Natural killer cell (primary cell): ENCODE measurements at regions not wholly inside any gene's neighbourhood (a gene's known extent, or its start where the extent isn't known, plus 50 kb on each side); places are given as distances from the start of the nearest gene placed in this dataset.

ENCODE experiments used
- ATAC-seq, 3 donors: fragments of 150-1000 bp in 2 of 3; fragments of 200-7000 bp in 1 of 3; cut with Tn5 transposase; 1 replicate in 1 of 3; 2 replicates in 2 of 3; pipeline ENCODE4 v1.10.0; 2021; ENCODE audit warnings: mild to moderate bottlenecking in 2 of 3, moderate library complexity in 2 of 3
- DNase-seq, 2 donors: peaks; one replicate each; pipeline versions ENCODE4 v3.0.0 to v3.0.0-alpha.2; 2013 to 2021; ENCODE audit warnings: mixed read lengths in 1 of 2
- H3K27ac ChIP-seq: one replicate; pipeline ENCODE4 v1.5.1; 2013; ENCODE audit warnings: mild to moderate bottlenecking, low read length
- H3K27me3 ChIP-seq: one replicate; pipeline ENCODE4 v1.6.1; 2013; ENCODE audit warnings: low read length; ENCODE audit not compliant: control insufficient read depth, insufficient read depth
- H3K36me3 ChIP-seq: one replicate; pipeline ENCODE4 v1.6.1; 2013; ENCODE audit warnings: low read length; ENCODE audit not compliant: control insufficient read depth, insufficient read depth
- H3K4me1 ChIP-seq: one replicate; pipeline ENCODE4 v1.6.1; 2013; ENCODE audit warnings: low read length; ENCODE audit not compliant: control insufficient read depth, insufficient read depth
- H3K4me3 ChIP-seq: one replicate; pipeline ENCODE4 v1.5.1; 2013; ENCODE audit warnings: low read length
- H3K9me3 ChIP-seq: one replicate; pipeline ENCODE4 v1.6.1; 2013; ENCODE audit warnings: low read length; ENCODE audit not compliant: control insufficient read depth, insufficient read depth
- H3K27ac Mint-ChIP-seq, 2 donors: one replicate each; pipeline ENCODE4 v1.8.0; 2022; ENCODE audit warnings: mild to moderate bottlenecking in 2 of 2, mixed read lengths in 2 of 2, moderate library complexity in 1 of 2
- H3K27me3 Mint-ChIP-seq, 2 donors: one replicate each; pipeline ENCODE4 v1.8.0; 2022; ENCODE audit warnings: low read depth in 2 of 2, mixed read lengths in 2 of 2
- H3K36me3 Mint-ChIP-seq: one replicate; pipeline ENCODE4 v1.8.0; 2022; ENCODE audit warnings: mixed read lengths
- H3K4me1 Mint-ChIP-seq, 2 donors: one replicate each; pipeline ENCODE4 v1.8.0; 2022; ENCODE audit warnings: mixed read lengths in 2 of 2
- H3K4me3 Mint-ChIP-seq: one replicate; pipeline ENCODE4 v1.8.0; 2022; ENCODE audit warnings: mild to moderate bottlenecking, moderate library complexity, mixed read lengths
- H3K9me3 Mint-ChIP-seq, 2 donors: one replicate each; pipeline ENCODE4 v1.8.0; 2022; ENCODE audit warnings: mixed read lengths in 2 of 2
- CTCF ChIP-seq: fragments of 200-600 bp; IDR thresholded peaks from one replicate; pipeline ENCODE4 v1.8.0; 2022; ENCODE audit warnings: antibody characterized with exemption
- WGBS: methylation state at CpG from one replicate; pipeline ENCODE4 v1.1.7; 2013; ENCODE audit warnings: missing lambda C conversion rate; ENCODE audit not compliant: insufficient coverage; 5-methylcytosine and 5-hydroxymethylcytosine counted together
- intact Hi-C: fragments of 100-400 bp; cut with micrococcal nuclease; formaldehyde crosslinking; loops from one replicate; pipeline ENCODE4 v1.14.2; 2022

GRCh38 chr7:65471587-65471986, 97.9 kb downstream of the ZNF92 start:
- H3K4me3 ChIP-seq: no peak overlapping the region
- no peak overlapping the region for H3K4me3 Mint-ChIP-seq
- intact Hi-C loops: no loop called here
- no peaks in the 10 kb centered on the region for H3K36me3 ChIP-seq
- ATAC-seq (no peak), DNase-seq (no peak)
- no peaks in the 10 kb centered on the region for H3K27me3 Mint-ChIP-seq
- no peaks in the 10 kb centered on the region for H3K27me3 ChIP-seq
- H3K9me3 ChIP-seq: peaks cover 8% of the 10 kb centered on the region
- TF ChIP-seq CTCF: no peak
- peaks cover 10% of the 10 kb centered on the region for H3K36me3 Mint-ChIP-seq
- peaks cover 47 to 57% of the 10 kb centered on the region in 2 donors for H3K4me1 Mint-ChIP-seq
- H3K4me1 ChIP-seq: peaks cover 25% of the 10 kb centered on the region
- no peak overlapping the region for H3K27ac Mint-ChIP-seq
- H3K27ac ChIP-seq: no peak overlapping the region
- 36% methylated on average over 4 of the region's 4 CpGs for WGBS
- peaks cover 4 to 5% of the 10 kb centered on the region in 2 donors for H3K9me3 Mint-ChIP-seq

GRCh38 chr7:65475040-65475726, 101.5 kb downstream of the ZNF92 start:
- intact Hi-C loops: no loop called here
- Histone ChIP-seq H3K27ac (peak overlapping the region; percentile 48), H3K36me3 (no peaks in the 10 kb centered on the region), H3K4me3 (no peak overlapping the region), H3K9me3 (peaks cover 29% of the 10 kb centered on the region), H3K27me3 (no peaks in the 10 kb centered on the region), H3K4me1 (peaks cover 50% of the 10 kb centered on the region)
- Mint-ChIP-seq H3K4me1 (peaks cover 65 to 71% of the 10 kb centered on the region in 2 donors), H3K36me3 (peaks cover 11% of the 10 kb centered on the region), H3K9me3 (peaks cover 4 to 13% of the 10 kb centered on the region in 2 donors), H3K27ac (peak overlapping the region; percentile 69 to 74), H3K27me3 (no peaks in the 10 kb centered on the region), H3K4me3 (peak overlapping the region; percentile 65)
- no peak for DNase-seq
- peak in 2 of 3 donors; percentile 34 to 46 for ATAC-seq
- TF ChIP-seq CTCF: no peak
- 100% methylated on average over 4 of the region's 4 CpGs for WGBS

- H3K9me3 Mint-ChIP-seq: peaks cover 4 to 13% of the 10 kb centered on the region in 2 donors
- ATAC-seq (peak; percentile 80 to 90 (median 82)), DNase-seq (peak; percentile 34 to 45)
Measured at GRCh38 chr7:65475734-65476319, 102.2 kb downstream of the ZNF92 start.

More at GRCh38 chr7:65475734-65476319, 102.2 kb downstream of the ZNF92 start:
- H3K36me3 Mint-ChIP-seq: peaks cover 11% of the 10 kb centered on the region
- Histone ChIP-seq H3K27me3 (no peaks in the 10 kb centered on the region), H3K4me1 (peaks cover 57% of the 10 kb centered on the region), H3K4me3 (no peak overlapping the region), H3K36me3 (no peaks in the 10 kb centered on the region), H3K27ac (peak overlapping the region; percentile 72), H3K9me3 (peaks cover 34% of the 10 kb centered on the region)
- peak overlapping the region; percentile 65 for H3K4me3 Mint-ChIP-seq
- H3K27me3 Mint-ChIP-seq: no peaks in the 10 kb centered on the region
- WGBS: 47% methylated on average over 7 of the region's 8 CpGs
- H3K27ac Mint-ChIP-seq: peak overlapping the region; percentile 69 to 74
- intact Hi-C loops: no loop called here
- H3K4me1 Mint-ChIP-seq: peaks cover 66 to 74% of the 10 kb centered on the region in 2 donors
- TF ChIP-seq CTCF: no peak
